ENCODE measurements at regions not wholly inside any gene's neighbourhood (a gene's known extent, or its start where the extent isn't known, plus 50 kb on each side); places are given as distances from the start of the nearest gene placed in this dataset.

DNA sequence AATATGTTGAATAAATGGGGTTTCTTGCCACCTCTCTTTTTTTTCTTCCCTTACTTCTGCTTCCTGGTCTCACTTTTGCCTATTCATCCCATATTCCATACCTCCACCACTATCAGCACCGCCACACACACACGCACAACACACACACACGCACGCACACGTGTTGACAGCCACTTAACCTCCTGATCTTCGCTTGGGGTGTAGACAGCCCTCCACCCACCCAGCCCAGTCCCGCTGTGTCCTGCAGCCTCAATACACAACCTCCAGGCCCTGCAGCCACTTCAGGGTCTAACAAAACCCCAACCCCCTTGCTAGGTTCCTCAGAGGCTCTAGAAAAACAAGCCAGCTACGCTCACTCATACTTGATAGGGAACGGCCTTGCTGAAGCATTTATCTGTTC lies 72.3 kb downstream of the LINC00237 start:
- no peak for DNase-seq

DNA sequence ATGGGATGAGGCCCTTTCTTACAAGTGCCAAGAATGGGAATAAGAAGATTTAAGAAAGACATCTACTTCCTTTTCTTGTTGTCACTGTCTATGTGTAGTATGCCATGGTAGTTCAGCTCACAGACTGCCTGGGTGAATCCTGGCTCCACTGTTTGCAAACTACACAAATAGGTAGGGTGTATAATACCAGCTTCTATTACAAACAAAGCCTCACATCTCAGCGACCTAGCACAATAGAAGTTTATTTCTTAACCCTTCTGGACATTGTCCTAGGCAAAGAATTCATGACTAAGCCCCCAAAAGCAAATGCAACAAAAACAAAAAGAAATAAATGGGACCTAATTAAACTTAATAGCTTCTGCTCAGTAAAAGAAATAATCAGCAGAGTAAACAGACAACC lies 74.5 kb downstream of the LINC00237 start:
- no peak for DNase-seq

DNA sequence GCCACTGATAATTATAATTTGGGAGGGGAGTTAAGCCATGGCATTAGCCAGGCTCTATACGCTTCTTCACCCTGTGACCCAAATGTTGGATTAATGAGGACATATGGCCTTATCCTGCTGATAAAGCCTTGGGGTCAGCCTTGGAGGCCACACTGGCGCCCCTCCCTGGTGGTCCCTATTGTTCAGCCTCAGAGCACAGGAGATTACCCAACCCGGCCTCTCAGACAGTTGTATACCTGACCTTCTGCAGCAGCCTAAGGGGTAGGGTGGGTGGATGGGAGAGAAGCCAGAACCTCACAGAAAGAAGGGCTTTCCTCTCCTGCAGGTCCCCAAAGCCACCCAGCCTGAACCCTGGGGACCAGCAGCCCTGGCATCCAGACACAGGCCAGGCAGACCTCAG lies 76.8 kb downstream of the LINC00237 start:
- DNase-seq: no peak

DNA sequence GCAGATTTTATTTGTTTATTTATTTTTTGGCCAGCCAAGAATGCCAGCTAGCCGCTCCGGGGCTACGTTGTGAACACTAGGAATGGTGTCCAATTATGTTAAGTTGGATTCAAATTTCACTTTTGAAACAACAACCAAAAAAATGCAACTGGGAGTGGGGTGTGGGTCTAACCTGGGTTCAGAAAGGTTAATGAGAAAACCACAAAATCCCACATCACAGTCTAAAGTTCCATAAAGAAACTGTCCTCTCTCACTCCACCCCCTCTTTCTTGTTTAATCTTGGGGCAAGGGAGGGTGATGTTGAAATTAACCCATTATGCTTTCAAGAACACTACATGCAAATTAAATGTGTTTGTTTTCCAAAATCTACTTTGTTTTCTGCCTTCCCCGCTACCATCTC lies 77.2 kb downstream of the LINC00237 start:
- no peak for DNase-seq

DNA sequence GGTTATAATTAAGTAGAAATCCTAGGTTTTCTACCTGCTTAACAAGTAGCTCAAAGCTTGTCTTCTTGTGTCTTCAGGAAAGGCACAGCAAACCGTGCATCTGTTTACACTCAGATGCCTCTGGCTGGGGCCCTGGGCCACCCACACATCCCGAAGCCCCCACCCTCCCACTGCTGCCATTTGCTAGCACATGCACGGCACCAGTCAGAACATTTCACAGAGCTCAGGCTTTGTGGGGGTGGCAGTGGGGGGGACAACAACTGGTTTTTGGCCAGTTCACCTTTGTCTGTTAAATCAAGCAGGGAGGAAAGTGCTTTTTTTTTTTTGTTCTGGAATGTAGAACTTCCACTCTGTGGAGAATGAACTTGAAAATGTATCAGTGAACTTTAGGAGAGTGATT lies 77.7 kb downstream of the LINC00237 start:
- DNase-seq: no peak

DNA sequence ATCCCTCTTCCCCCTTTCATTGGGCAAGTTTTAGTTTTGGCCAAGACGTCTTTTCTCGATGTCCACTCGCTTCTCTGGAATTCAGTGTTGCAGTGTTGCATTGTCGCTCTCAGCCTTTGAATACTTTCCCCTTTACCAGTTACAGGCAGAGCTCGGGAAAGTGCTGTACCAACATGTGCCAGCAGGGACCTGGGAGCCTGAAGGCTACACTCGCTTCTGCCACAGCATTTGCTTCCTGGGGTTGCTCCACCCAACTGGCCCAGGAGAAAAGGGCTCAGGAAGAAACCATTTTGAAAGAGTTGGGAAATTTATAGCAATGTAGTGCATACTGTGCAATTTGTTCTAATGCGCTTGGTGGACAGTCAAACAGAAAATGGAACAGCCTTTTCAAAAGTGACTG lies 78.6 kb downstream of the LINC00237 start:
- DNase-seq: no peak

DNA sequence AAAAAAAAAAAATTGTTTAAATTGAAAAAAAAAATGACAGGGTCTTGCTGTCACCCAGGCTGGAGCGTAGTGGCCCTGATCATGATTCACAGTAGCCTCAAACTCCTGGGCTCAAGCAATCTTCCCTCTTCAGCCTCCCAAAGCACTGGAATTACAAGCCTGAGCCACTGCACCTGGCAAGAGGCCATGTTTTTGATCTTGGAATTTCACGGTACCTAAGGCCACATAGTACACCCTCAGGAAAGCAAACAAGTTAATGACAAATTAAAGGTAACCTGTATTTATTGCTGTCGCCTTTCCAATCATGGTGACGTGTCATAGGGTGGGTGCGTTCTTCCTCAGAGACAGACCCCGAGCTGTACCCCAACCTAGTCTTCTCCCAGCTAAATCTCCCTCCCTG lies 79.2 kb downstream of the LINC00237 start:
- no peak for DNase-seq

DNA sequence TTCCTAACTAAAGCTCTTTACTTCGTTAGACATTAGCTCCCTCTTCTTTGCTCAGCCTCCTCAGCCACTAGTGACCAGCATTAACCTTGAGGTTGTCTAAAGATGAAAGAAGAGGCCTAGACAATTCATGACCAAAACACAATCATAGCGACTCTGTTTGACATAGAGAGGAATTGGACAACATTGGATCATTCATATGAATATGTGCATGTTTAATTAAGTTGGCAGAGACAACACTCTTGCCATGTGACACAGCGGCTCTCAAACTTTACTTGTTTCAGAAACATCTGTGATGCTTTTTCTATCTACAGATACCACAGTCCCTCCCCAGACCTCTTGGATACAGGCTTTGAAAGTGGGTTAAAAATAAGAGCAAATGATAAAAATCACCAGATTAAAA lies 81.7 kb downstream of the LINC00237 start:
- DNase-seq: no peak

DNA sequence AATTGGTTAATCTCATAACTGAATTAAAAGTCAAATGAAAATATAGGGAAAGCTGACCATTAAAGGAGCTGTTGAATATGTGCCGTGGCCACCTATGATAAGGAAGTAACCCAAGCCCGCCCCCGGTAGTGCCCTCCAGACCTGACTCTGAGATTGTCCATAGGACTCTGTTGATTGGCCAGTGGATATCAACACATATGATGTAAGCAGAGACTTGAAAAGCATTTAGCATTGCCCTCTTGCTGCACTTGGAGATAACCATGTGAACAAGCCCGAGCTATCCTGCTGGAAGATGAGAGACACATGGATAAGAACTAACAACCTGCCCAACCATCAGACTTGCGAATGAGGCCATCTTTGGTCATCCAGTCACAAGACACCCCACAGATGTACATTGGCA lies 83.2 kb downstream of the LINC00237 start:
- no peak for DNase-seq

DNA sequence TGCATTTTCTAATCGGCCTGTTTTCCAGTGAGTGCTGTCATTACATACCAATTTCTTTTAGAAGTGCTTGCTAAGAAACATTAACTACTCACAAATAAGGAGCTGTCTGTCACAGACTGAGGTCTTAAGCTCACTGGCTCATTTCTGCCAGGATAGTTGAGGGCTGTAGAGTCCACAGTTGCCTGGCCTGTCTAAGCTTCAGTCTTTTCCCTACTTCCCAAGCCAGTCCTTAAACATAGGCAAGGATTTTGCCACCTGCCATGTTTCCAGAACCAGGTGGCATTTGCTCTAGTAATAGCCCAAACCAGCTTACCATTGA lies 84.7 kb downstream of the LINC00237 start:
- DNase-seq: no peak

DNA sequence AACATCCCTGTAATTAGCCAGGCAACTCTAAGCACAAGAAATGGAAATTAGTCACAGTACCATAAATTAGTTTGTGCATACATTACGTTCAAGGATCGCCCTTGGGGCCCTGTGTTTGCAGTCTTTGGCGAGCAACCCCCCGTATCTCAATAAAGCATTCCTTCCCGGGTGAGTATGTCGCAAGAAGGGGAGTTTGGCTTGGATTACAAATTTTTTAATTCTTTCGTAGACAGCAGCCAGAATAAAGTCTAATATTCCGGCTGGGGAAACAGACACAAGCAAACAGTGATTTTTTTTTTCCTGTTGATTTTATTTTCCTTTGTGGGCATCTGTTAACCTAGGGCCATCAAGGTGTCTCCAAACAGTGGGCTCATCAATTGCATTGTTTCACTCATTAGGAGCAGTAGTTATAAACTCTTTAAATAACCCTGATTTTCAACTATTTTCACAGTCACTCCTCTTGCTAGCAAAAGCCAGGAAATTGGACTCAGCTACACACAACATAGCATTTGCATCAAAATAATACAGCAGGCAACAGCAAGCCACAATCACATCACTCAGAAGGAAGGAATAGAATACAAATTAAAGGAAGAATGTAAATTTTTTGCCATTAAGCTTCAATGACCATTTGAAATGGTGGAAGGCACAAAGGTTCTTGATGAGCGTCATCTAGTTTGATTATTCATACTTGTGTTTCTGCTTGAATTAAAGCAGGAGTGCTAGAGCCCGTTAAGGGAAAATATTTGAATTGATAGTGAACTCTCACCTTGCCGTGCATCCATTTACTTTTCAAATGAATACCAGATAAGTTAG lies 85.3 kb downstream of the LINC00237 start:
- no peak for DNase-seq

DNA sequence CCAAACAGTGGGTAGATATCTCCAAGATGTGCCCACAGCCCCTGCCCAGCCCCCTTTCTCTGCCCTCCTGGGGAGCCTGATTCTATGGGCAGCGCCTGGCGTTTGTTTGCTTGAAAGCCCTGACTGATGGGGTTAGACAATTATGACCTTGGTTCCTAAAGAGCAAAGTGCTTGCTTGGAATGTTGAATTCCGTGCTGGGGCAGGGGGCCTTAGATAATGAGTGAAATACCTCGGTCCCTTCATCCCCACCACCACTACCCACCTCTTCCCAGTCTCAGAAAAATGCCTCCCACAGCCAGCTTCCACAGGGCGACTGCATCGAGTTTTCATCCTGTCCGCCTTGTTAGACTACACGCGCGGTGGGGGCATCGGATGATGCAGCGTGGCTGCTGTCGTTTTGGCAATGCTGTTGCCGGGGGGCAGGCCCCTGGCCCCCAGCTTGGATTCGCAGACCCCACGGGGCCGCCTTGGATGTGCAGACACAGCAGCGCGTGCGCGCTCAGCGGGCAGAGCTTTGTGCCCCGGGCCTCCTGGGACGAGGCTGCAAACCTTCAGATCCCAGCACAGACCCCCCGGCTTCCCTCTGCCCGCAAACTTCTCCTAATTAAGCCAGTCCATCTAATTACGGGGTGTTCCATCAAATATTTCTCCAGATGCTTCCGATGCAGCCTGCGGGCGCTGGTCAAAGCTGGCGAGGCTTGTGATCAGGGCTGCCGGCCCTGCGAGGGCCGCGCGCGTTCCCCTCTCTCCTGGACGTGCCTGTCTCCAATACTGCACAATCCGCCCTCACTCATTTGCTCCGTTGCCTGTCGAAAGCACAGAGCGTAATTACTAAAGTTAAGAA lies 86.1 kb downstream of the LINC00237 start:
- no peak for DNase-seq

DNA sequence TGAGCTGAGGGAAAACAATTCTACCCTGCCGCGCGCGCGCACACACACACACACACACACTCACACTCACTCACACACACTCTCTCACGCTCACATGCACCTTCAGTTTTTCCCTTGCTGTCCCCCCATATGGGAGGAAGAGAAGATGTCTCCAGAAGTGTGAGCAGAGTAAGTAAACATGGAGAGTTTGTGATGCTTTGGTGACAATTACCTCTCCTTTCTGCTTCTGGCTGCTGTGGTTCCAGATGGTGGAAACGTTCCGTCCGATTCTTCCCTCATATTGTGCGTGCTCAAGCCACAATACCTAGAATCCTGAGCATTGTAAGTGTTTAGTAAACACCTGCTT lies 86.7 kb downstream of the LINC00237 start:
- no peak for DNase-seq

DNA sequence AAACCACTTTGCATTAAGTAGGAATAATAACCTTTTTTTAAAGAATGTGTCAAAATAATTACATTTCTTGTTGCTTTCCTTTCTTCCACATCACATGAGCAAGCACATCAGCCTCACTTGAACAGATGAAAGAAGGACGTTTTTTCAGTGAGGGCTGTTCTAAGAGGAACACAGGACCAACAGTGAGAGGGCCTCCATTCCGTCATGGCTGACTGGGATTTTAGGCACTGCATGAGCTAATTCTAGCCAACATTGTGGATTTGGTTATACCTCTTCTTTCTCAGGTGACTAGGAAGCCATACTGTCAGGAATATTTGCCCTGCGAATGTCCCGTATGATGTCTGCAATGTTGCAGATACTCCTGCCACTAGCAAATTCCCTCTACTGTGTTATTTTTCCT lies 87.6 kb downstream of the LINC00237 start:
- no peak for DNase-seq

DNA sequence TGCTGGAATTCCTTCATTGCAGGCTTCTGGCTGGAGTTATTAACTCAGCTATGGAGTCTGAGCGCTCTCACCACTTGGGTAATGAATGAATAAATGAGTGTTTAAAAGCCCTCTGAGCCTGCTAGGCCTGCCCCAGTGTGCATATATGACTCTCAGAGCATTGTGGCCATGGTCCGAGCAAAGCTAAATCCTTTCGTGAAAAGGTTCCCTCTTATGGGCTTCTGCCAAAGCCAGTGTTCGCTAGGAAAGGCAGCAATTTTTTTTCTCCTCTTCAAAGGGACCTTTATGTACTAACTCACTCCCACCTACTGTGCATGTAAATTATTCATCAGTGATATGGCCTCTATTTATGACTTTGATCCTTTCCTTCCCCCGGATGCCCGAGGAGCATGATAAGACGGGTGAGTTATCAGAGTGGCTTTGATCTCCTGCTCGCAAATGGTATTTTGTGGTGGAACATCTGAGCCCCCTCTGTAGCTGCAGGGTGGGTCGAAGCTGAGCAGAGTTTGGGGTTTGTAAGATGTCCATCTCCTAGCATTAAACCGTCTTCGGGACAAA lies 88.6 kb downstream of the LINC00237 start:
- DNase-seq: no peak

DNA sequence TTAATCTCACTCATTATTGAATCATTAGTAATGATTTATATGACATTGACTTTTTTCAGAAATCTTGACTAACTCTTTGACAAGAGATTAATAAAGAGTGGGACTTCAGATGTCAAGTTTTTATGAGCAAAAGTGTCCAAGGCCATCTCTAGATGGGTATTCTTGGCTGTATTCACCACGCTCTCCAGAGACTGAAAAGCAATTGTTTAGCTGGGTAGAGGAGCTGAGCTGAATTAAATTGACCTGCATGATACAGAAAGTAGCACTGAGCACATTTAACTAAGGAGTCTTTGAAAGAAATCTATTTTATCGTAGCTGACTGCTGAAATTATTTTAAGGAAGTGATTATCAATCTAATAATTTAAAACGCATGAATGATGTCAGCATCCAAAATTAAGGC lies 89.4 kb downstream of the LINC00237 start:
- DNase-seq: no peak

DNA sequence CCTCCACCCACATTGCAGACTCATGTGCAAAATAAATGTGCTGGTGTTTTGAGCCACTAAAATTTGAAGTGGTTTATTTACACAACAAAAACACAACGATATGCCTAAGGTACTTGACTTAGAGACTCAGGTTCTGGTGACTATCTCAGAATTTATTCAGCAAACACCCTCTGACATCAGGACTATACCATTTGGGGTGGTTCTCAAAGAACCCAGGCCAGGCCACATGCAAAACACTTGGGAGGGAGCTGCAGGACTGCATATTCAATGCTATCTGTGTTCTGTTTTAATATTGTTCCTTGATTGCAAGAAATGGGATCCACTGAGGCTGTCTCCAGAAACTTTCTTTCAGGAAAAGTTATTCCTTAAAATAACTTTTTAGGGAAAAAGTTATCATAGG lies 91.6 kb downstream of the LINC00237 start:
- DNase-seq: no peak

DNA sequence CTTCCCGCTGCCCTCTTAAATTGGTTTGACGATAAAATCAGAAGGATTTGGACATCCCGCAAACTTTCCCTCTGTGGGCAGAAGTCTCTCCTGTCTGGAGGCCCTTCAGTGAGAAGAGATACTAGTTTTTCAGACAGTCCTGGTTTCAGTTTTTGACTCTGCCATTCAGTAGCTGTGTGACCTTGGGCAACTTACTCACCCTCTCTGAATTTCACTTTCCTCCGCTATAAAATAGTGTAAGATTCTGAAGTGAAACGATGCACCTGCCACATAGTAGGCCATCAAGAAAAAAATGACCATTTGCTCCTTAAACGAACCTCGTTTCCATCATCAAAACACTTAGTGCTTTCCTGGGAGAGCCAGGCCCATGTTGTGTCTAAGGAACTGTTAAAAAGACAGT lies 97.2 kb downstream of the LINC00237 start:
- no peak for DNase-seq

DNA sequence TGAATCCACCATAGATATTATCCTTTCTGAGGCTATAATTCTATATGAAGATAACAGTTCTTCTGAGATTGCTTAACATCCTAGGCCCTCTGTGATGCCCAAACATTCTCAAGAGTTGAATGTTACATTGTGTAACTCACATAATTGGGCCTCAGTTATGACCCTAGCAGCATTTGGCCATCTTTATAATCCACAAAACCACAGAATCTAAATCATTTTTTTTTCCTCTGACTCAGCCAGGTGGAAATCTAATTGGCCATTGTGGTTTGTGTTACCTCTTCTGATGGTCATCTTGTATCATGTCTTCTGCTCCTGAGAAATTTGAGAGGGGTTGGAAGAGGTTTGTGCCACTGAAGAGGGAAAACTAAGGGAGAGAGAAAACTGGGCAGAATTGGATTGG lies 99.5 kb downstream of the LINC00237 start:
- no peak for DNase-seq

DNA sequence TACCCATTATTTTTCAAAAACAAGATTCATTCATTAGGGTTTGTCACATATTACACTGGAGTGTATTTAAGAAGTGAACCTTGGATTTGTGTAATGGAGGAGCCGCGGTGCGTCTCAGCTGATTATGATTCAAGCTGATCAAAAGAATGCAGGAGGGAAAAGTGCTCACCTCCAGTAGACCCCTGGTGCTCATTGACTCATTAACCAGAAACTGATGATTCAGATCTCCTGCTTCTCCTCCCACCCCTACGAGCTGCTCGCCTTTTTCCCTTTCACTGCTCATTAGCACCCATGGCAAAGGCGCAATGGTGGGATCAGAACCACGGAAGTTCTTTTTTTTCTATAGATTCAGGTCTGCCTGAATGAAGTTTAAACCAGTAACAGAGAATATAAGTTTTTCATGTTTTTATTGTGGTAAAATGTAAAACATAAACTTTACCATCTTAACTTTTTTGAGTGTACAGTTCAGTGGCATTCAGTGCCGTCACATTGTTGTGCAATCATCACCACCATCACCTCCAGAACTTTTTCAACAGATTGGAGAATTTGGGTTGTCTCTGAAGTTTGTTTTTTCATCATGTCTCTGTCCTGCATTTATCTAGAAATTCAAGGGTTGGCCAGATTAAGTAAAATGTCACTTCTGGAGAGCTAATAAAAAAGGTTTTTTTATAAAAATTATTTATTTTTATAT lies 101.6 kb downstream of the LINC00237 start:
- DNase-seq: no peak

DNA sequence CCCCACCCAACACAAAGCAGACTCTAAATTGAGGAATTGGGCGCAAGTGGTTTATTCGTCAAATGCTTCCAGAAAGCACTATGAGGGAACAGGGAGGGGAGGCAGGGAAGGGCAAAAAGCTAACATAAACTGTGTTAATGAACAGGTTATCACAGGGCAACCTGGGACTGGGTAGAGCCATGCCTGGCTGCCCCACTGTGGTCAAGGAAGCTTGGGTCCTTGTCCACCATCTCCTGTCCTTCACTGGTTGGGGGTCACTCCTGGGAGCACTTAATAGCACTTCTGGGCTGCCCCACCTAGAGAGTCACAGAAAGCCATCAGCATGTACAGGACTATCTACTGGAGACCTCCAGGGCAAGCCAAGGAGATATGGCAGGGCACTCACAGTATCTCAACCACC lies 102.3 kb downstream of the LINC00237 start:
- DNase-seq: no peak

DNA sequence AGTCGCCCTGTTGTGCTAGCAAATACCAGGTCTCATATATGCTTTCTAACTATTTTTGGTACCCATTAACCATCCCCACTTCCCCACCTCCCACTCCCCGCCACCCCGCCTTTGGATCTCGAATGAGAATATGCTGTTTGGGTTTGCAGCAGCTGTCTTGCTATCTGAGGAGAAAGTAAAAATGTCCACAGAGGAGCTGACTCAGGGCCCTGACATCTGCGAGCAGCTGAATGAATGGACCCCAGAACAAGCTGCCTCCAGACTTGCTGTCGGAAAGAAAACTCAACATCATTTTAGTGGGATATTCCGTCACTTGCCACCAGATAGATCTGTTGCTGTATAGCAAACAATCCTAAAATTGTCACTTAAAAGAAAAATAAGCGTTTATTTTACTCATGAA lies 103.7 kb downstream of the LINC00237 start:
- DNase-seq: no peak

DNA sequence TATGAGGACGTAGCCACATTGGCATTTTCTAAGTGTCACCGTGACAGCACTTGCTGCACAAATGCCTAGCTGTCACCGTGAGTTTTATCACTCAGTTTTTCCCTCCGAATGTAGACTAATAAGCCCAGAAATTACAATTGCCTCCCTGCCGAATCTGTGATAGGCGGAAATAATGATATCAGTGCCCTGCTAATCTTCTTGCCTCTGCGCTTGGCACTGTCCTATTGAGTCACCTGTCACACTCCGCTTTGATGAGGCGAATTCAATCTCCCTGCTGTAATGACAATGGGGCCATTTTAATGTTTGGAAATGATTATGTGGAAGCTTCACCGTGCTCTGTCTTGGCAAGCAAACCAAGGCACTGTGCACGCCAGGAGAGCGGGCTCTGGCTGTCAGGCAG lies 112.8 kb downstream of the LINC00237 start:
- DNase-seq: no peak
